GM12892 (cell line): ENCODE measurements at regions not wholly inside any gene's neighbourhood (a gene's known extent, or its start where the extent isn't known, plus 50 kb on each side); places are given as distances from the start of the nearest gene placed in this dataset.

Experiments
- POLR2A ChIP-seq: IDR thresholded peaks from 2 replicates; pipeline ENCODE4 v1.6.1; 2011; ENCODE audit warnings: low read depth, low read length, control low read depth
- TAF1 ChIP-seq: IDR thresholded peaks from 2 replicates; pipeline ENCODE4 v1.6.1; 2011; ENCODE audit warnings: low read depth, mild to moderate bottlenecking, control low read depth, low read length, borderline replicate concordance

DNA sequence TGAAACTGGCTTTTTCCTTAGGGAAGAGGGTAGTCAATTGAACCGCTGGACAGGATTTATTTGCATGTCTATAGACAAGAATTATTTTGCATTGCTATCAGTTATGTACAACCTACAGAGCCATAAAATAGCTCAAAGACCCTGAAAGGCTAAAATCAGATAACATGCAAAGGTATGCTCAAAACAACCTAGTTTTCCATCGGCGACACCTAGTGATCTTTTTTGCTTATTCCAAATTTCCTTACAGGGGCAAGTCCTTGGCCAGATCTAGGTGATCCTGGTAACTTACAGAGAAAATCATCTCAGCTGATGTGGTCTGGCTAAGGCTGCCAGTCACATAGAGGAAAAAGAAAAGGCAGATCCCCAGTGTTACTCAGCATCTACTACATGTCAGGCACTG is 141.2 kb upstream of the RPL38 start:
- TF ChIP-seq POLR2A (no peak), TAF1 (no peak)
